AG20443 (cell line): ENCODE measurements at regions not wholly inside any gene's neighbourhood (a gene's known extent, or its start where the extent isn't known, plus 50 kb on each side); places are given as distances from the start of the nearest gene placed in this dataset.

Source experiments
- DNase-seq: peaks from one replicate; pipeline ENCODE4 v3.0.0; 2012; ENCODE audit warnings: low spot score, mixed read lengths

- DNase-seq: no peak
Observed at GRCh38 chr2:129443865-129444739, 535.4 kb upstream of the RAB6C start.

- DNase-seq: no peak
Observed at GRCh38 chr2:129444751-129445150, 534.7 kb upstream of the RAB6C start.

GRCh38 chr2:129456691-129457090 is 522.8 kb upstream of the RAB6C start:
- no peak for DNase-seq

GRCh38 chr2:129457277-129457818 is 522.1 kb upstream of the RAB6C start:
- no peak for DNase-seq

- no peak for DNase-seq
Observed at GRCh38 chr2:129458006-129458405, 521.5 kb upstream of the RAB6C start.

GRCh38 chr2:129458436-129458835 is 521.0 kb upstream of the RAB6C start:
- DNase-seq: no peak

GRCh38 chr2:129459200-129459876 is 520.1 kb upstream of the RAB6C start:
- no peak for DNase-seq

- DNase-seq: no peak
Observed at GRCh38 chr2:129459881-129460280, 519.6 kb upstream of the RAB6C start.

- DNase-seq: no peak
Observed at GRCh38 chr2:129460299-129461198, 518.9 kb upstream of the RAB6C start.

- no peak for DNase-seq
Observed at GRCh38 chr2:129462349-129462748, 517.1 kb upstream of the RAB6C start.

GRCh38 chr2:129462967-129463366 is 516.5 kb upstream of the RAB6C start:
- no peak for DNase-seq

- no peak for DNase-seq
Observed at GRCh38 chr2:129464036-129464435, 515.4 kb upstream of the RAB6C start.

GRCh38 chr2:129464631-129465030 is 514.8 kb upstream of the RAB6C start:
- no peak for DNase-seq

GRCh38 chr2:129465045-129465444 is 514.4 kb upstream of the RAB6C start:
- no peak for DNase-seq

GRCh38 chr2:129466389-129466788 is 513.1 kb upstream of the RAB6C start:
- no peak for DNase-seq

GRCh38 chr2:129467012-129467779 is 512.3 kb upstream of the RAB6C start:
- no peak for DNase-seq

- DNase-seq: no peak
Observed at GRCh38 chr2:129467941-129468340, 511.5 kb upstream of the RAB6C start.

- DNase-seq: no peak
Observed at GRCh38 chr2:129468879-129469278, 510.6 kb upstream of the RAB6C start.

- DNase-seq: no peak
Observed at GRCh38 chr2:129469389-129469788, 510.1 kb upstream of the RAB6C start.

GRCh38 chr2:129469871-129470270 is 509.6 kb upstream of the RAB6C start:
- DNase-seq: no peak

- DNase-seq: no peak
Observed at GRCh38 chr2:129478902-129479517, 500.5 kb upstream of the RAB6C start.
